Endothelial cell of umbilical vein (primary cell): ENCODE measurements at regions not wholly inside any gene's neighbourhood (a gene's known extent, or its start where the extent isn't known, plus 50 kb on each side); places are given as distances from the start of the nearest gene placed in this dataset.

Experiments
- BruUV-seq: library from RNA; stranded (reverse); fragments of 400-500 nt; replicated peaks from 2 replicates; lab custom pipeline; 2021; lab: Mats Ljungman, UMichigan
- CTCF ChIA-PET: fragments of 300-600, 350-600 bp; sonication (Branson Sonifier 250); formaldehyde crosslinking; loops from one replicate; lab custom pipeline; 2021; ENCODE audit warnings: antibody characterized with exemption, inconsistent platforms; lab: Charles Lee
- POLR2A ChIA-PET: fragments of 300-600, 350-600 bp; sonication (Branson Sonifier 250); formaldehyde crosslinking; loops from one replicate; lab custom pipeline; 2021; ENCODE audit warnings: antibody characterized with exemption, inconsistent platforms; lab: Charles Lee
- DNase-seq: peaks from one replicate; pipeline ENCODE4 v3.0.0-alpha.2; 2011; ENCODE audit warnings: low read depth, low spot score
- FAIRE-seq: peaks from 2 replicates; lab custom pipeline; 2011; peaks lifted over from hg19 to GRCh38; lab: Jason Lieb, UNC
- H2AFZ ChIP-seq: 2 replicates; pipeline ENCODE4 v1.6.0; 2012; ENCODE audit warnings: low read depth, low read length, control low read depth, inconsistent platforms
- H3K27ac ChIP-seq: 2 replicates; pipeline ENCODE4 v1.5.1; 2011; ENCODE audit warnings: low read depth, mild to moderate bottlenecking, control low read depth, low read length, moderate library complexity; ENCODE audit not compliant: insufficient read depth
- H3K27me3 ChIP-seq, 2 experiments: 2 replicates each; pipeline versions ENCODE4 v1.6.0 to v1.6.1; 2011; ENCODE audit warnings: low read length in 2 of 2, mixed read lengths in 1 of 2; ENCODE audit not compliant: control insufficient read depth in 2 of 2, insufficient read depth in 2 of 2
- H3K36me3 ChIP-seq, 2 experiments: 2 replicates in 1 of 2; 3 replicates in 1 of 2; pipeline ENCODE4 v1.5.1; 2011; ENCODE audit warnings: low read length in 2 of 2, mild to moderate bottlenecking in 1 of 2, moderate library complexity in 1 of 2; ENCODE audit not compliant: control insufficient read depth in 2 of 2, insufficient read depth in 2 of 2; ENCODE audit errors: extremely low read depth in 1 of 2
- H3K4me1 ChIP-seq: 3 replicates; pipeline ENCODE4 v1.5.1; 2011; ENCODE audit warnings: mild to moderate bottlenecking, low read length; ENCODE audit not compliant: control insufficient read depth, insufficient read depth; ENCODE audit errors: extremely low read depth
- H3K4me2 ChIP-seq: 2 replicates; pipeline ENCODE4 v1.6.1; 2011; ENCODE audit warnings: low read length, control low read depth, mixed read lengths; ENCODE audit not compliant: insufficient read depth
- H3K4me3 ChIP-seq, 3 experiments: fragments of 200-600 bp in 1 of 3; sonication (generic), shearing (Covaris generic) in 1 of 3; replicated peaks in 1 of 3; 2 replicates each; pipeline ENCODE4 v1.5.1; 2011 to 2016; ENCODE audit warnings: control low read depth in 3 of 3, low read length in 3 of 3, mild to moderate bottlenecking in 2 of 3, inconsistent platforms in 1 of 3, low read depth in 1 of 3, moderate library complexity in 1 of 3; ENCODE audit not compliant: insufficient read depth in 1 of 3
- H3K79me2 ChIP-seq: 2 replicates; pipeline ENCODE4 v1.6.0; 2012; ENCODE audit warnings: low read length, inconsistent platforms; ENCODE audit not compliant: control insufficient read depth, insufficient read depth
- H3K9ac ChIP-seq: replicated peaks from 2 replicates; pipeline ENCODE3; 2011; ENCODE audit warnings: low read length, control low read depth; ENCODE audit not compliant: insufficient read depth; ENCODE audit errors: extremely low read depth
- H3K9me1 ChIP-seq: replicated peaks from 3 replicates; pipeline ENCODE4 v1.6.0; 2011; ENCODE audit warnings: mild to moderate bottlenecking, low read length; ENCODE audit not compliant: control insufficient read depth, insufficient read depth; ENCODE audit errors: extremely low read depth
- H3K9me3 ChIP-seq: replicated peaks from 2 replicates; pipeline ENCODE4 v1.5.1; 2012; ENCODE audit warnings: low read length, inconsistent platforms; ENCODE audit not compliant: control insufficient read depth, insufficient read depth
- H4K20me1 ChIP-seq: replicated peaks from 2 replicates; pipeline ENCODE3; 2011; ENCODE audit warnings: mild to moderate bottlenecking, low read length; ENCODE audit not compliant: control insufficient read depth, insufficient read depth; ENCODE audit errors: extremely low read depth
- CTCF ChIP-seq, 2 donors: IDR thresholded peaks; 1 replicate in 1 of 2; 2 replicates in 1 of 2; pipeline ENCODE4 v1.5.1; 2011; ENCODE audit warnings: low read length in 2 of 2, mild to moderate bottlenecking in 2 of 2, moderate library complexity in 2 of 2, control low read depth in 1 of 2, inconsistent platforms in 1 of 2, low read depth in 1 of 2; ENCODE audit not compliant: insufficient read depth in 1 of 2; ENCODE audit errors: extremely low read depth in 1 of 2
- EZH2 ChIP-seq: IDR thresholded peaks from 2 replicates; pipeline ENCODE4 v1.6.1; 2012; ENCODE audit warnings: borderline replicate concordance, low read depth, mild to moderate bottlenecking, moderate library complexity, low read length, inconsistent platforms; ENCODE audit not compliant: severe bottlenecking
- FOS ChIP-seq: IDR thresholded peaks from 2 replicates; pipeline ENCODE4 v1.6.1; 2011; ENCODE audit warnings: mild to moderate bottlenecking, low read length, moderate library complexity, borderline replicate concordance; ENCODE audit not compliant: insufficient read depth
- GATA2 ChIP-seq: IDR thresholded peaks from 2 replicates; pipeline ENCODE4 v1.7.0; 2011; ENCODE audit warnings: low read depth, mild to moderate bottlenecking, moderate library complexity, mixed read lengths, low read length; ENCODE audit not compliant: insufficient read length, insufficient read depth
- JUN ChIP-seq: IDR thresholded peaks from 2 replicates; pipeline ENCODE4 v1.6.1; 2011; ENCODE audit warnings: borderline replicate concordance, low read depth; ENCODE audit not compliant: insufficient read length, insufficient read depth
- MAX ChIP-seq: IDR thresholded peaks from 2 replicates; pipeline ENCODE4 v1.6.1; 2011; ENCODE audit not compliant: insufficient read depth, insufficient read length
- MYC ChIP-seq: IDR thresholded peaks from one replicate; pipeline ENCODE4 v1.6.1; 2011; ENCODE audit warnings: mild to moderate bottlenecking, low read depth, low read length
- POLR2A ChIP-seq: IDR thresholded peaks from 2 replicates; pipeline ENCODE4 v1.6.1; 2012; ENCODE audit warnings: low read depth, mild to moderate bottlenecking, control low read depth, low read length
- POLR2AphosphoS5 ChIP-seq: IDR thresholded peaks from 2 replicates; pipeline ENCODE4 v1.6.1; 2012; ENCODE audit warnings: low read depth, mild to moderate bottlenecking, control low read depth, low read length, moderate library complexity; ENCODE audit not compliant: insufficient read depth
- dilution Hi-C: fragments of 300-500 bp; cut with MboI; formaldehyde crosslinking; loops from one replicate; pipeline ENCODE4 v1.15.0; 2019; ENCODE audit warnings: low sequenced_read_pairs; ENCODE audit not compliant: extremely low pct_ligation_motif_present
- intact Hi-C: fragments of 100-400 bp; cut with micrococcal nuclease; formaldehyde crosslinking; loops from one replicate; pipeline ENCODE4 v1.10.0; 2022

- TF ChIP-seq POLR2A = no peak
- TF ChIP-seq JUN = no peak
- TF ChIP-seq MYC = no peak
- TF ChIP-seq FOS = peak; percentile 65
- TF ChIP-seq GATA2 = peak; percentile 23
- TF ChIP-seq EZH2 = no peak
- TF ChIP-seq MAX = no peak
- TF ChIP-seq CTCF (IDR thresholded peaks at IDR 0.05; ENCODE audit: extremely low read depth in 1 of 2, insufficient read depth in 1 of 2, low read depth in 1 of 2, low read length in 2 of 2) = no peak
- peak; percentile 48 for TF ChIP-seq POLR2AphosphoS5
- Histone ChIP-seq H3K9me1 (no peaks in the 10 kb centered on the region), H2AFZ (no peak overlapping the region), H3K27me3 (no peaks in the 10 kb centered on the region), H3K27ac (peak overlapping the region; percentile 88), H3K79me2 (no peaks in the 10 kb centered on the region), H3K4me1 (peaks cover 40% of the 10 kb centered on the region), H3K4me3 (no peak overlapping the region), H3K9me3 (no peaks in the 10 kb centered on the region), H3K36me3 (no peaks in the 10 kb centered on the region), H4K20me1 (no peaks in the 10 kb centered on the region), H3K4me2 (peak overlapping the region; percentile 64), H3K9ac (peak overlapping the region; percentile 54)
- POLR2A ChIA-PET = no interaction called here
- intact Hi-C loops (no loop called here), dilution Hi-C loops (no loop called here)
- FAIRE-seq (peak; percentile 68), DNase-seq (peak; percentile 77)
- CTCF ChIA-PET = interaction anchor here (0.8 to 1.0 kb wide), 2 partner anchors 42 to 82 kb away, joined by 3 read pairs; no protein-coding TSS in a partner anchor
- BruUV-seq = no TSS peak
Observed at GRCh38 chr2:189369566-189369965, 71.7 kb upstream of the WDR75 start.
